ENCODE measurements at regions not wholly inside any gene's neighbourhood (a gene's known extent, or its start where the extent isn't known, plus 50 kb on each side); places are given as distances from the start of the nearest gene placed in this dataset.

DNA sequence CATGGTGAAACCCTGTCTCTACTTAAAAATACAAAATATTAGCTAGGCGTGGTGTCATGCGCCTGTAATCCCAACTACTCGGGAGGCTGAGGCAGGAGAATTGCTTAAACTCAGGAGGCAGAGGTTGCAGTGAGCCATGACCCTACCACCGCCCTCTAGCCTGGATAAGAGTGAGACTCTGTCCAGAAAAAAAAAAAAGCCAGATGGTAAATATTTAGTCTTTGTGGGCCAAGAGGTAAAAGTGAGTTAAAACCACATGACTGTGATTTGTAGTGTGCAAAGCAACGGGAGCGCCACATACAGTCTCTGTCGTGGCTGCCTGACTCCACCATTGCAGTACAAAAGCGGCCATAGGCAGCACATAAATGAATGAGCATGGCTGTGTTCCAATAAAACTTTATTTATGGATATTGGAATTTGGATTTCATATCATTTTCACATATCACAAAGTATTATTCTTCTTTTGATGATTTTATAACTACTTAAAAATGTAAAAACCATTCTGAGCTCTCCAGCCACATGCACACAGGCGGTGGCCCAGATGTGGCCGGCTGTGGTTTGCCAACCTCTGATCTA, 51.8 kb upstream of the CASZ1 start:
- DNase-seq (ENCODE audit: low read depth in 3 of 3, low spot score in 1 of 3), result no peak

- no peak for DNase-seq (ENCODE audit: low read depth in 3 of 3, low spot score in 1 of 3)
Measured at GRCh38 chr1:10850026-10850425, 53.6 kb upstream of the CASZ1 start.

- no peak for DNase-seq (ENCODE audit: low read depth in 3 of 3, low spot score in 1 of 3)
Measured at GRCh38 chr1:10851024-10852013, 54.9 kb upstream of the CASZ1 start.

DNA sequence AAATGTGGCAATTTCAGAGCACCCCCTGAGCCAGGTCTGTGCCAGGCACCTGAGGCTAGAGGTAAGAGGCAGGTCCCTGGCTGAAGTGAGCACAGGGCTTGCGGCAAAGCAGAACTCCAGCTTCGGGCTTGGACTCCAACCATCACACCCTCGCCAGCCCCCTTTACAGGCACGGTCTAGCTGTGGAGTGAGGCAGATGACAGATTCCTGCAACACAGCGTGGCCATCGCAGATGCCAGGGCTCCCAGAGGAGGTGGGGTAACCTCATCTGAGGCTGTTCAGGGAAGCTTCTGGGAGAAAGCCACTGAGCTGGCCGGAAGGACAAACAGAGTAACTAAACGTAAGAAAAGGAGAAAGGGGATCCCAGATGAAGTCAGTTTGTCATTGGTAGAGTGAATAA, 55.6 kb upstream of the CASZ1 start:
- DNase-seq (ENCODE audit: low read depth in 3 of 3, low spot score in 1 of 3), result no peak

DNA sequence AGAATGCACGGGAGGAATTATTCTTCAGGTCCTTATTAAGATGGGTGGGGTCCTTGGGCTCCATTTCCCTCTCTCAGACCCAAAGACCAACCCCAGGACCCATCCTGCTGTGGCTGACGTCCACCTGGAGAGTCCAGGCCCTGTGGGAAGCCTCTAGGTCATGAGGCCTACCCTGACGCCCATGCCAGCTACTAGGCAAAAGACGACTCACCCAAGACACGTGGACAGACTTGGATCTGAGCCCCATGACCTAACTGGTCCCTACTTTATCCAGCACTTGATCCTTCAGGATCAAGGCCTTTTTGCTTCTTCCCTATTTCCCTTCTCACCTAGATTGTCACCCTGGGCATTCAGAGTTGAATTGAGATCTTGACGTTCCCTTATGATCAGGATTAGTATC, 56.0 kb upstream of the CASZ1 start:
- no peak for DNase-seq (ENCODE audit: low read depth in 3 of 3, low spot score in 1 of 3)

- DNase-seq (ENCODE audit: low read depth in 3 of 3, low spot score in 1 of 3), result no peak
Measured at GRCh38 chr1:10852998-10853520, 56.6 kb upstream of the CASZ1 start.

DNA sequence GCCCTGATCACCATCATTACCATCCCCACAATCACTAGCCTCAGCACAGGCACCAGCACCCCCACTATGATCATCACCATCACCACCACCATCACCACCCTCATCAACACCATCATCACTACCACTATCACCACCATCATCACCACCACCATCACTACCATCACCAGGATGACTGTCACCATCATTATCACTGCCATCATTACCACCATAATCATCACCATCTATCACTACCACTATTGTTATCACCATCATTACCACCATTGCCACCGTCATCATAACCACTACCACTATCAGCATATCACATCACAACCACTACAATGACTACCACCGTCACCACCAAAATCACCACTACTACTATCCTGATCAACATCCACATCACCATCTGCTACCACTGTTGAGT, 57.3 kb upstream of the CASZ1 start:
- no peak for DNase-seq (ENCODE audit: low read depth in 3 of 3, low spot score in 1 of 3)

DNA sequence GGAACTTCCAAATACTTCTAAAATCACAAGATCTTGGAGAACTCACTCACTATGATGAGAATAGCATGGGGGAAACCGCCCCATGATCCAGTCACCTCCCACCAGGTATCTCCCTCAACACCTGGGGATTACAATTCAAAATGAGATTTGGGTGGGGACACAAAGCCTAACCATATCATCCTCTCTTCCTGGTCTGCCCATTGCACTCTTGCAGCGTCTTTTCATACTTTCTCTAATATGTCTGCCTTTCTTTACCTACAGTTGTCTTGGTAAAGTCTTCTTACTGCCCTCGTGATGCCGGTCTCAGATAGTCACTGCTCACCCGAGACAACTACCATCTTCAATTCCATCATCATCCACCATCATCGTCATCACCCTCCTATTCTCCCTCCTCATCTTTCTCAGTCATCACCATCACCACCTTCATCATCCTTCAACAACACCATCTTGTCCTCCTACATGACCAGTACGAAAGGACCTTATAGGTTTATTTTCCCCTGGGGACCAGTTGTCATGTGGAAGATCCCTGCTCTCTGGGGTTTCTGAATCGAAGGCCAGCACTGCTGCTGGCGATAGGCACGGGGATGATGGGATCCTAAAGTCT, 58.5 kb upstream of the CASZ1 start:
- DNase-seq (ENCODE audit: low read depth in 3 of 3, low spot score in 1 of 3), result no peak

DNA sequence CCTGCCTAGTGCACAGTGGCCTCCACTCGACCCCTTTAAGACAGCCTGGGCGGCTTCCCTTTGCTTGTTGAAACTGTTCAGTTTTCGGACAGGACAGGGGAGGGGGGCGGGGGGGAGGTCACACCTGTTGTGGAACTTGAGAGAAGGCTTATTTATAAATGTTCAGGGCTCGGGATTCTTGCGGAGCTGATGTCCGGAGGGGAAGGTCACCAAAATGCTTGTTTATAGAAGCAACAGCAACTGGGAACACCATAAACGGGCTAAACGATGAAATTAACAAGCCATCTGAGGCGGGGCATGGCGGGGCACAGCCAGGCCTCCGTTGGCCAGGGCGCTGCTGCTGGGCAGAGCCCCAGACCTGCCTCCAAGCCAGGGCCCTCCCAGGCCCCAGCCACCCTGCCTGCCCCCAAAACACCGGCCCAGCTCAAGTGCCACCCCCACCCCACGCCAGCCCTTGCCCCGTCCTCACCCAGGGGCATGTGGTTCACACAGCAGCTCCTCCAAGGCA, 59.8 kb upstream of the CASZ1 start:
- DNase-seq (ENCODE audit: low read depth in 3 of 3, low spot score in 1 of 3), result no peak

DNA sequence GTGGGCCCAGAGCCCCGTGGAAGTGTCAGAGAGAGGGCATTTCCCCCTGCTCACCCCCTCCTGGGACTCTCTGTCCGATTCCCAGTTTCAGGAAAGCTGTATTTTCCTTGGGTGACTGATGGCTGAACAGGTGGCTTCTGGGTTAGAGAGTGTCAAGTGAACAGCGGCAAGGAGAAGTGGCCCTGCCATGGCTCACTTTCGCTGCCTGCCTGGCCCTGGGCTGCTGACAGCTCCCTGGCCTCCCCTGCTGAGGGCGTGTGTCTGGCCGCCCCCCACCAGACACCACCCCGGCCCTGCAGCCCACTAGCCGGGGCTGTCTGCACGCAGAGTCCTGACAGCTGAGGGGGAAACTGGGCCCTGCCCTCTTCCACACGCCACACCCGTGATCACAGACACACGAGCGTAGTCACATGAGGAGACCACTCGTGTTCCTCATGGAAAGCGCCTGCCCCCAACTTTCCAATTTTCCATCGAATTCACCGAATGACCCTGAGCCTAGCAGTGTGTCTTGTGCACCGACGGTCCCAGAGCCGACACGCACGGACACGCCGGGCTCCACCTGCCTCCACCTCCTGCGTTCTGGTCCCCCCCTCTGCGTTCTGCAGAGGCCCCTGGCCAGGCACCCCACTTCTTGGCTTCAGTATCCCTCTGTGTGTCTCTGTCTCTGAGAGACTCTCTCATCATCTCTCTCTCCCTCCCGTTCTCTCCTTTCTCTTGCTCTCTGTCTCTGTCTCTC, 60.6 kb upstream of the CASZ1 start:
- DNase-seq (ENCODE audit: low read depth in 3 of 3, low spot score in 1 of 3), result no peak

DNA sequence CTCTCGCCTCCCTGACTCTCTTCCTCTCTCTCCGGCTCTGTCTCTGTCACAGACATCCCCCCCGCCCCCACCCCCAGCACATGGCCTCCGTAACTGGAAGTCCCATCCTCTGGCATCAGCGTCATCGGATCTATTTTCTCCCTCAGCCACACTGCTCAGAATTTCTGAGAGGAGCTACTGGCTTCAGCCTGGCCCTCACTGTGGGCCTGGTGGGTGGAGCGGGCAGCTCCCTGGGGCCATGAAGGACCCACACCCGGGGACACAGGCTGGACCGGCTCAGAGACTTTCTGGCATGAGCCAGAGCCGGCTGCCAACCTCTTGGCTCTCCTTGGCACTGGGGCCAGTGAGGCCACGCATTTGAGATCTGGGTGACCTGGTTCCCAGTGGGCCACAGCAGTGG, 61.2 kb upstream of the CASZ1 start:
- no peak for DNase-seq (ENCODE audit: low read depth in 3 of 3, low spot score in 1 of 3)

DNA sequence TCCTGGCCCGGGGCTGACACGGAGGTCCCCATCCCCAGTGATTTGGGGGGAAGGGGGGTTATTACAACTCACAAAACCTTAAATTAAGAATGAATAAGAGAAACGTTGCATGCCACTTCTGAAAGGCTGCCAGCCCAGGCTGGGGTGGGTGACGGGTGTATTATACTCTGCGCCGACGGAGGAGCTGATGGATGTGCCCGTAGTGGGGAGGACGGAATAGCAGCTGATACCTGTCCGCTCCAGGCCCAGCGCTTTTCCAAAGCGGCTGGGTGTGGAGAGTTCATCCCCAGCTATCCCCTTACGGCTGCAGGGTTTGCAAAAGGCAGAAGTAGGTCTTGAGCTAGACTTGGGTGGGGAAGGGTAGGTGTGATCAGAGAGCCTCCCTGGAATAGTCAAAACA, 63.8 kb upstream of the CASZ1 start:
- no peak for DNase-seq (ENCODE audit: low read depth in 3 of 3, low spot score in 1 of 3)

DNA sequence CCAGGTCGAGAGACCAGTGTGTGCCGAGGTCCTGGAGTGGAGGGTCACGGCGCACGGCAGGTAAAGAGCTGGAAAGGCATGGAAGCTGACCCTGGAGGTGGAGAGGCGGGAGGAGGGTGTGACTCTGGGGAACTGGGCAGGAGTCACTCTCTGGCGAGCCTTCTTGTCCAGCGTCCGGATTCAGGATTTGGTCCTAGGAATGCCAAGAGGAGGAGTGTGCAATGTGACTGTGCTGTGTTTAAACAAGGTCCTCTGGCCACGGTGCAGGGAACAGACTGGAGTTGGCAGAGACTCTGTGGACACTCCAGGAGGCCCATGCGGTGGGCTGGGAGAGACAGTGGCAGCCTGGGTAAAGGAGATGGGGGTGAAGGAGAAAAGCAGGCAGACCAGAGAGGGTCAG, 64.2 kb upstream of the CASZ1 start:
- DNase-seq (ENCODE audit: low read depth in 3 of 3, low spot score in 1 of 3), result no peak

DNA sequence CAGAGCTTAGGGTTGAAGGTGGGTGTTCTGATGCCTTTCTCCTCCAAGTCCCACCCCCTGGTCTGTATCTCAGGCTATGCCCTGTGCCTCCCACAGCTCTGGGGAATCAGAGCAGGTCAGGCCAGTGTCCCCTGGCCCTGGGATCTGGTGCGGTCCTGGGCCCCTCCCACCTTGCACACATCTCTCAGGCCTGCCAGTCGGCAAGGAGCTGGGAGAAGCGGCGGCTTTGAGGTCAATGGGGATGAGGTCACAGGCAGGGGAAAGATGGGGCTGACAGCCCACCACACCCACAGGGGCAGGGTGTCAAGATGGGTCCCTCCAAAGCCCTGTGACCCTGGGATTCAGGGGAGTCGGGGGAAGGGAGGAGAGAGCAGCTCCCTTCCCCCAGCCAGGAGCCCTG, 65.4 kb upstream of the CASZ1 start:
- no peak for DNase-seq (ENCODE audit: low read depth in 3 of 3, low spot score in 1 of 3)

- DNase-seq (ENCODE audit: low read depth in 3 of 3, low spot score in 1 of 3), result no peak
Measured at GRCh38 chr1:10862743-10863335, 66.4 kb upstream of the CASZ1 start.

GRCh38 chr1:10863886-10864285, 67.4 kb upstream of the CASZ1 start:
- DNase-seq (ENCODE audit: low read depth in 3 of 3, low spot score in 1 of 3), result no peak

DNA sequence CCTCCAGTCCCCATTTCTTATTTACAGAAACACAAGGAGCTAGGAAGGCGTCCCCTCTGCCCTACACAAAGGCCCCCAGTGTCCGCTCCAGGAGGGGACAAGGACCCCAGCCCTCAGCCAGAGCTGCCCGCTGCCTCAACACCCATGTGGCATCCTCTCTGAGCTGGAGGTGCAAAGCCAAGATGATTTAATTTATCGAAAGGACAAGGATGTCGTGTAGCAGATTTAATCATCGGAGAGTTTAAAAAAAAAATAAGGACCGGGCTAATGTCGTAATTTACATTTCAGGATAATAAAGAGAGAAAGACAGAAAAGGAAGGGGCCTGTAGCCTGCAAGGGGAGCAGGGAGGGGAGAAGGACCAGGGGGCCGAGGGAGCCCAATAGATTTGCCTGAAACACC, 68.3 kb upstream of the CASZ1 start:
- DNase-seq (ENCODE audit: low read depth in 3 of 3, low spot score in 1 of 3), result no peak

GRCh38 chr1:10865518-10866320, 69.3 kb upstream of the CASZ1 start:
- DNase-seq (ENCODE audit: low read depth in 3 of 3, low spot score in 1 of 3), result no peak

- peak in 1 of 3 donors; percentile 12 for DNase-seq (ENCODE audit: low read depth in 3 of 3, low spot score in 1 of 3)
Measured at GRCh38 chr1:10866321-10867093, 70.1 kb upstream of the CASZ1 start.
